Trophoblast cell (in vitro differentiated cells and primary cell): ENCODE measurements at regions not wholly inside any gene's neighbourhood (a gene's known extent, or its start where the extent isn't known, plus 50 kb on each side); places are given as distances from the start of the nearest gene placed in this dataset.

Experiments
- DNase-seq, 2 donors: peaks; one replicate each; pipeline ENCODE4 v3.0.0-alpha.2; 2016
- H2AFZ ChIP-seq: 2 replicates; pipeline ENCODE4 v1.6.1; 2013; ENCODE audit warnings: low read length, moderate library complexity, mild to moderate bottlenecking; ENCODE audit not compliant: insufficient read depth, poor library complexity
- H2AK5ac ChIP-seq: 2 replicates; pipeline ENCODE4 v1.6.1; 2013; ENCODE audit warnings: mild to moderate bottlenecking, low read length
- H2BK120ac ChIP-seq: 2 replicates; pipeline ENCODE4 v1.6.1; 2013; ENCODE audit warnings: low read length, mild to moderate bottlenecking, moderate library complexity; ENCODE audit not compliant: insufficient read depth, poor library complexity
- H2BK12ac ChIP-seq: 2 replicates; pipeline ENCODE4 v1.6.1; 2013; ENCODE audit warnings: mild to moderate bottlenecking, low read length, moderate library complexity
- H2BK5ac ChIP-seq: 2 replicates; pipeline ENCODE4 v1.6.1; 2013; ENCODE audit warnings: low read length, low read depth, moderate library complexity, mild to moderate bottlenecking; ENCODE audit not compliant: poor library complexity
- H3K14ac ChIP-seq: 2 replicates; pipeline ENCODE4 v1.6.1; 2013; ENCODE audit warnings: mild to moderate bottlenecking, low read length
- H3K18ac ChIP-seq: 2 replicates; pipeline ENCODE4 v1.6.1; 2013; ENCODE audit warnings: mild to moderate bottlenecking, low read length
- H3K23ac ChIP-seq: 2 replicates; pipeline ENCODE4 v1.6.1; 2013; ENCODE audit warnings: low read length
- H3K27ac ChIP-seq: 2 replicates; pipeline ENCODE4 v1.5.1; 2013; ENCODE audit warnings: low read depth, mild to moderate bottlenecking, inconsistent platforms, low read length, moderate library complexity
- H3K27me3 ChIP-seq: 2 replicates; pipeline ENCODE4 v1.6.1; 2013; ENCODE audit warnings: inconsistent platforms, mild to moderate bottlenecking, low read length, moderate library complexity; ENCODE audit not compliant: insufficient read depth
- H3K36me3 ChIP-seq, 2 experiments: 1 replicate in 1 of 2; 2 replicates in 1 of 2; pipeline ENCODE4 v1.6.1; 2013; ENCODE audit warnings: low read length in 2 of 2, mild to moderate bottlenecking in 2 of 2, moderate library complexity in 1 of 2; ENCODE audit not compliant: insufficient read depth in 2 of 2, control insufficient read depth in 1 of 2
- H3K4ac ChIP-seq: 2 replicates; pipeline ENCODE4 v1.6.1; 2013; ENCODE audit warnings: low read depth, mild to moderate bottlenecking, low read length, moderate library complexity
- H3K4me1 ChIP-seq, 2 experiments: 1 replicate in 1 of 2; 2 replicates in 1 of 2; pipeline ENCODE4 v1.6.1; 2013; ENCODE audit warnings: low read length in 2 of 2, mild to moderate bottlenecking in 2 of 2, moderate library complexity in 1 of 2; ENCODE audit not compliant: insufficient read depth in 2 of 2, control insufficient read depth in 1 of 2
- H3K4me2 ChIP-seq: 2 replicates; pipeline ENCODE4 v1.6.1; 2013; ENCODE audit warnings: inconsistent platforms, mild to moderate bottlenecking, low read length, moderate library complexity
- H3K4me3 ChIP-seq: 2 replicates; pipeline ENCODE4 v1.5.1; 2013; ENCODE audit warnings: mild to moderate bottlenecking, low read depth, low read length, inconsistent platforms
- H3K79me1 ChIP-seq: one replicate; pipeline ENCODE4 v1.6.1; 2013; ENCODE audit warnings: low read length
- H3K79me2 ChIP-seq: 2 replicates; pipeline ENCODE4 v1.6.1; 2013; ENCODE audit warnings: low read length, mild to moderate bottlenecking; ENCODE audit not compliant: control insufficient read depth, insufficient read depth, poor library complexity
- H3K9ac ChIP-seq: 2 replicates; pipeline ENCODE4 v1.6.1; 2013; ENCODE audit warnings: mild to moderate bottlenecking, low read length
- H3K9me3 ChIP-seq: 2 replicates; pipeline ENCODE4 v1.6.1; 2013; ENCODE audit warnings: low read depth, mild to moderate bottlenecking, control low read depth, inconsistent platforms, low read length; ENCODE audit not compliant: insufficient read depth
- H4K12ac ChIP-seq: 2 replicates; pipeline ENCODE4 v1.6.1; 2013; ENCODE audit warnings: low read depth, mild to moderate bottlenecking, low read length, moderate library complexity
- H4K8ac ChIP-seq: 2 replicates; pipeline ENCODE4 v1.6.1; 2013; ENCODE audit warnings: low read depth, mild to moderate bottlenecking, low read length, moderate library complexity
- H4K91ac ChIP-seq: one replicate; pipeline ENCODE4 v1.6.1; 2013; ENCODE audit warnings: low read depth, mild to moderate bottlenecking, low read length, moderate library complexity
- WGBS: extraction: QIAGEN DNeasy Blood & Tissue Kit; methylation state at CpG from one replicate; pipeline ENCODE4 v1.1.7; 2013; ENCODE audit warnings: missing lambda C conversion rate; ENCODE audit not compliant: insufficient read length, insufficient coverage; ENCODE audit errors: extremely low coverage; 5-methylcytosine and 5-hydroxymethylcytosine counted together

- no peak overlapping the region for H3K27ac ChIP-seq
- H3K4ac ChIP-seq, result no peak overlapping the region
- no peak overlapping the region for H2AFZ ChIP-seq
- H2AK5ac ChIP-seq, result no peak overlapping the region
- no peak overlapping the region for H3K4me2 ChIP-seq
- no CpG with 5 or more reads among the region's 4 CpGs for WGBS
- H3K4me1 ChIP-seq, result peaks cover 0 to 2% of the 10 kb centered on the region in 2 experiments
- H2BK120ac ChIP-seq, result no peak overlapping the region
- H3K18ac ChIP-seq, result no peak overlapping the region
- no peak overlapping the region for H3K14ac ChIP-seq
- no peaks in the 10 kb centered on the region for H3K27me3 ChIP-seq
- no peak overlapping the region for H3K23ac ChIP-seq
- no peak overlapping the region for H4K91ac ChIP-seq
- H3K79me1 ChIP-seq, result no peaks in the 10 kb centered on the region
- DNase-seq, result no peak
- H2BK5ac ChIP-seq, result no peak overlapping the region
- no peak overlapping the region for H2BK12ac ChIP-seq
- H3K9me3 ChIP-seq, result no peaks in the 10 kb centered on the region
- H3K36me3 ChIP-seq, result no peaks in the 10 kb centered on the region
- H3K9ac ChIP-seq, result no peak overlapping the region
- no peak overlapping the region for H4K12ac ChIP-seq
- H3K79me2 ChIP-seq, result no peaks in the 10 kb centered on the region
- H3K4me3 ChIP-seq, result no peak overlapping the region
- no peak overlapping the region for H4K8ac ChIP-seq
Measured at GRCh38 chr14:36438883-36439282, 81.1 kb downstream of the NKX2-1 start.

GRCh38 chr14:36430662-36431084, 89.4 kb downstream of the NKX2-1 start:
- Histone ChIP-seq H3K14ac (no peak overlapping the region), H2BK12ac (no peak overlapping the region), H3K4me3 (no peak overlapping the region), H3K27me3 (no peaks in the 10 kb centered on the region), H4K91ac (no peak overlapping the region), H3K18ac (no peak overlapping the region), H3K4me2 (no peak overlapping the region), H3K9ac (no peak overlapping the region), H3K79me2 (no peaks in the 10 kb centered on the region), H3K9me3 (no peaks in the 10 kb centered on the region), H4K12ac (no peak overlapping the region), H3K36me3 (no peaks in the 10 kb centered on the region), H3K27ac (no peak overlapping the region), H3K4ac (no peak overlapping the region), H3K23ac (no peak overlapping the region), H2BK120ac (no peak overlapping the region), H2AFZ (no peak overlapping the region), H3K79me1 (no peaks in the 10 kb centered on the region), H3K4me1 (no peaks in the 10 kb centered on the region), H2BK5ac (no peak overlapping the region), H2AK5ac (no peak overlapping the region), H4K8ac (no peak overlapping the region)
- no CpG with 5 or more reads among the region's 5 CpGs for WGBS
- no peak for DNase-seq

DNA sequence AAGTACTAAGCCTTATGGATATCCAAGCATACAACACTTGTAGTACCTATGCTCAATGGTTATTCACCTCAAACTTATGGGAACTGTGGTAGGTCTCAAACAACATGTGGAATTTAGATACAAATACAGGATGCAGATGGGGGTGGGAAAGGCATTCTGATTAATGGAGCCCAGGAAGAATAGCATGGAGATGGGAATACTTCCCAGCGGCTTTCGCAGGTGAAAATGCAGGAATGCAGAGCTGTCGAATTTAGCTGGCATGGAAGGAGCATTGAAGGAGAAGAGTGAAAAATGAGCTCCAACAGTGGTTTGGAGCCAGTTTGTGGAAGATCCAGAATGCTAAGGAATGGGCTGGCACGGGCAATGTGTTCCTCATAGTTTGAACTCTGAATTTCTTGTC, 89.9 kb downstream of the NKX2-1 start:
- no peaks in the 10 kb centered on the region for H3K9me3 ChIP-seq

DNA sequence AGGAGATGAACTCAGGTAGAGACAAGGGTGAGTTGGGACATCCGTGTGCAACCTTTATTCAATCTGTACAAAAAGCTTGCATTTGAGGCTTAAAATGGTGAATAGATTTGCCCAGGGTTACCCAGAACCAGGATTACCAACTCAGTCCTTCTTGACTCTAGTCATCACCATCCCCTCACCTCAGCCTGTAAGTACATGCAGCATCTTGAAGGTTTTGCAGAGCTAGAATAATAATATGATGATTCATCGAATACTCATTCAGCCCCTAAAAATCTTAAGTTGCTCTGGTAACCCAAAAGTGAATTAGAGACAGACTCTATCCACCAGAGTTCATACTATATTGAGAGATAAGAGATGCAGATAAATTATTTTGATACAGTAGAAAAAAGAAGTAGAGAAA, 90.3 kb downstream of the NKX2-1 start:
- Histone ChIP-seq H2AK5ac (no peak overlapping the region), H3K79me2 (no peaks in the 10 kb centered on the region)

More for the DNA sequence above, 89.9 kb downstream of the NKX2-1 start:
- no peak overlapping the region for H3K27ac ChIP-seq
- WGBS, result no CpG with 5 or more reads among the region's 4 CpGs
- no peak overlapping the region for H4K91ac ChIP-seq
- H3K14ac ChIP-seq, result no peak overlapping the region
- no peaks in the 10 kb centered on the region for H3K79me2 ChIP-seq
- H4K8ac ChIP-seq, result no peak overlapping the region
- no peaks in the 10 kb centered on the region for H3K79me1 ChIP-seq
- no peak overlapping the region for H3K9ac ChIP-seq
- H3K23ac ChIP-seq, result no peak overlapping the region
- H2AK5ac ChIP-seq, result no peak overlapping the region
- H4K12ac ChIP-seq, result no peak overlapping the region
- no peak overlapping the region for H2BK5ac ChIP-seq
- no peaks in the 10 kb centered on the region for H3K4me1 ChIP-seq
- H2BK12ac ChIP-seq, result no peak overlapping the region
- H3K36me3 ChIP-seq, result no peaks in the 10 kb centered on the region
- no peak for DNase-seq
- no peak overlapping the region for H3K18ac ChIP-seq
- H3K27me3 ChIP-seq, result no peaks in the 10 kb centered on the region
- no peak overlapping the region for H2BK120ac ChIP-seq
- no peak overlapping the region for H3K4ac ChIP-seq
- no peak overlapping the region for H3K4me2 ChIP-seq
- H3K4me3 ChIP-seq, result no peak overlapping the region
- no peak overlapping the region for H2AFZ ChIP-seq

More for the DNA sequence above, 90.3 kb downstream of the NKX2-1 start:
- no CpG with 5 or more reads among the region's 2 CpGs for WGBS
- no peak overlapping the region for H2BK120ac ChIP-seq
- no peak for DNase-seq
- H2BK5ac ChIP-seq, result no peak overlapping the region
- H2BK12ac ChIP-seq, result no peak overlapping the region
- no peak overlapping the region for H2AFZ ChIP-seq
- H4K91ac ChIP-seq, result no peak overlapping the region
- H3K4me2 ChIP-seq, result no peak overlapping the region
- H3K36me3 ChIP-seq, result no peaks in the 10 kb centered on the region
- no peak overlapping the region for H3K18ac ChIP-seq
- H3K14ac ChIP-seq, result no peak overlapping the region
- H3K4me1 ChIP-seq, result no peaks in the 10 kb centered on the region
- no peak overlapping the region for H3K4ac ChIP-seq
- no peak overlapping the region for H4K12ac ChIP-seq
- no peaks in the 10 kb centered on the region for H3K9me3 ChIP-seq
- H4K8ac ChIP-seq, result no peak overlapping the region
- no peak overlapping the region for H3K27ac ChIP-seq
- H3K79me1 ChIP-seq, result no peaks in the 10 kb centered on the region
- no peaks in the 10 kb centered on the region for H3K27me3 ChIP-seq
- H3K9ac ChIP-seq, result no peak overlapping the region
- no peak overlapping the region for H3K4me3 ChIP-seq
- no peak overlapping the region for H3K23ac ChIP-seq
